SU-DHL-6 (cell line): ENCODE measurements at regions not wholly inside any gene's neighbourhood (a gene's known extent, or its start where the extent isn't known, plus 50 kb on each side); places are given as distances from the start of the nearest gene placed in this dataset.

Source experiments
- CTCF ChIP-seq: fragments of 200-600 bp; sonication (generic); IDR thresholded peaks from one replicate; pipeline ENCODE4 v1.5.1; 2017; ENCODE audit warnings: antibody characterized with exemption, mild to moderate bottlenecking, low read length, moderate library complexity; ENCODE audit not compliant: insufficient read depth, poor library complexity, severe bottlenecking
- EZH2phosphoT487 ChIP-seq: fragments of 200-600 bp; sonication (generic), shearing (Covaris generic); conservative IDR thresholded peaks from 2 replicates; pipeline ENCODE4 v1.6.1; 2018; ENCODE audit warnings: mild to moderate bottlenecking, antibody characterized with exemption, low read length, moderate library complexity, mixed read lengths

- TF ChIP-seq CTCF (no peak), EZH2phosphoT487 (no peak)
These were observed 380.7 kb downstream of the INSC start for GRCh38 chr11:15495462-15495861.
